Coronary artery (tissue), 2 donors: ENCODE measurements at regions not wholly inside any gene's neighbourhood (a gene's known extent, or its start where the extent isn't known, plus 50 kb on each side); places are given as distances from the start of the nearest gene placed in this dataset.

ENCODE experiments used
- DNase-seq: peaks from one replicate; pipeline ENCODE4 v3.0.0-alpha.2; 2017; ENCODE audit warnings: low spot score
- H3K27ac ChIP-seq, 2 donors: fragments of 200-600 bp; sonication (generic); one replicate each; pipeline ENCODE4 v1.5.1; 2016 to 2019
- H3K4me3 ChIP-seq: fragments of 200-600 bp; sonication (generic); 2 replicates; pipeline ENCODE4 v1.5.1; 2016; ENCODE audit warnings: mild to moderate bottlenecking, moderate library complexity
- CTCF ChIP-seq: fragments of 200-600 bp; sonication (generic); IDR thresholded peaks from one replicate; pipeline ENCODE4 v1.5.1; 2019; ENCODE audit warnings: antibody characterized with exemption

DNA sequence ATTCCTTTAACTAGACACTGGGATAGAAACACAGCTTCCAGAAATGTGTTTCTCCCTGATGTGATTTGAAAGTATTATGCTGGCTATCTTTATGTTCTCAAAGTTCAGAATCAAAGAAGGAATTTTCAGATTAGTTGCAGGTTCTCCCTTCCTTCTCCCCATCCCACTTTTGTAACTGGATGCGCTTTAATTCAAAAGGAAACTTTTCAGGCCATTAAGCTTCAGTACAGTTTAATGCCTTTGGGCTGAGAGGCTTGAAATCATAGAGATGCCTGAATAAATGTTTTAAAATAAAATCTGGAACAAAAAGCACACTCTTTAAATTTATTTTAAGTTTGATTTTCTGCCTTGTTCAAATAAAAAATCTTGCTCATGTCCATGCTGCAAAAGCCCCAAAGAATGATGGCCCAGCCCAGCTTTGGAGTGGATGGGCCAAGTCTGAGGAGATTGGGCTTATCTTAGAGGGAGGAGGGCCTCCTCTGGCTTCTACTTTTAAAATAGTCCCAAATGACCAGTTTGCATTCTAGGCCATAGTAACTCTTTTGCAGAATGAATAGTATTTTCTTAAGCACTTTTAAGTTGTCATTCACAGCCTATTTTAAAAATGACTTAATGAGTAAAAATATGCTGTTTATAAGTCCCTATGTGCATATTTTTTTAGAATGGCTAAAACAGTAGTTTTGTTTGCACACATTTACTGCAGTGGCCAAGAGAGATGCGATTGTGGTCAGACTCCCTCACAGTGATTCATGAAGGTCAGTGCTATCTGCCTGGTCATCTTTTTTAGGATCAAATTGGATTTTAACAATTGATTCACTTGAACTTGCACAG, 129.2 kb downstream of the MTX2 start:
- no peak overlapping the region for H3K4me3 ChIP-seq
- no peak overlapping the region for H3K27ac ChIP-seq
- TF ChIP-seq CTCF: no peak
- DNase-seq: no peak

- no peak overlapping the region for H3K27ac ChIP-seq
- no peak overlapping the region for H3K4me3 ChIP-seq
- no peak for TF ChIP-seq CTCF
- DNase-seq: no peak
Measured at GRCh38 chr2:176399074-176399598, 129.9 kb downstream of the MTX2 start.

GRCh38 chr2:176405477-176405876, 136.2 kb downstream of the MTX2 start:
- no peak for TF ChIP-seq CTCF
- DNase-seq: no peak
- H3K27ac ChIP-seq: no peak overlapping the region
- H3K4me3 ChIP-seq: no peak overlapping the region

- no peak for DNase-seq
- H3K27ac ChIP-seq: no peak overlapping the region
- no peak for TF ChIP-seq CTCF
- H3K4me3 ChIP-seq: no peak overlapping the region
Measured at GRCh38 chr2:176407706-176408105, 138.5 kb downstream of the MTX2 start.

- Histone ChIP-seq H3K4me3 (no peak overlapping the region), H3K27ac (no peak overlapping the region)
- no peak for DNase-seq
- TF ChIP-seq CTCF: no peak
Measured at GRCh38 chr2:176409671-176410070, 140.4 kb downstream of the MTX2 start.

DNA sequence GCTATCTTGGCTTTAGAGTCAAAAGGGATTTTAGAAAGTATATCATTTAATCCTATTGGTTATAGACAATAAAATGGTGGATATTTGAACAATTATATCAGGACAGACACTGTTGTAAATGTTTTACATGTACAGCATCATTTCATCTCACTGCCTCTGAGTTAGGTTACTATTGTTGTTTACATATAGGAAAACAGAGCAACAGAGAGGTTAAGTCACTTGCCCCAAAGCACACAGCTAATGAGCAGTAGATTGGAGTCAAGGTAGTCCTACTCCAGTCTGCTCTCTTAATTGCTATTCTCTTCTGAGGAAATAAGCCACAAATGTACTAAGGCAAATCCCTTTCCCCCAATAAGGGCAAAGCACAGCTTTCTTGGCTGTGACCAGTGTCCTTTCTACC, 142.9 kb downstream of the MTX2 start:
- no peak overlapping the region for H3K27ac ChIP-seq
- DNase-seq: no peak
- H3K4me3 ChIP-seq: no peak overlapping the region
- TF ChIP-seq CTCF: no peak

DNA sequence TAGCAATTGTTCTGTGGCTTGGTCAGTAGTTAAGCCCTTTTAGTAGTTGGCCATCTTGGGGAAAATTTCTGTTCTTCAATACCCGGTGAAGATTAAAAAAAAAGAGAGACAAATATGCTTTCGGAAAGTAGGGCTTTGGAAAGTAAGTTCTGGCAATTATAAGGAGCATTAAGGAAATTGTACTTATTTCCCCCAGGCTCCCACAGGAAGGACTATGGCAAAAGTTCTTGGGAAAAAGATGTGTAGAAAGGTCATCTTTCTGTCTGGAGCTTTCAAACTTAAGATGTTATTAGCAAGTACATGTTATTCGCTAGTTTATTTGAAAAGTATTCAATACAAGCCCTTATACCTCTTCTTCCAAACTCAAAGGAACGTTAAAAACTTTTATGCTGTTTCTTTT, 144.5 kb downstream of the MTX2 start:
- no peak for TF ChIP-seq CTCF

More for the DNA sequence above, 144.5 kb downstream of the MTX2 start:
- DNase-seq: no peak
- Histone ChIP-seq H3K4me3 (no peak overlapping the region), H3K27ac (no peak overlapping the region)
